ENCODE measurements at regions not wholly inside any gene's neighbourhood (a gene's known extent, or its start where the extent isn't known, plus 50 kb on each side); places are given as distances from the start of the nearest gene placed in this dataset.

GRCh38 chr21:41061701-41062100 is 106.3 kb upstream of the BACE2 start:
- no peak overlapping the region for H3K4me3 ChIP-seq (ENCODE audit: insufficient read depth, low read depth, low read length)
- Mint-ChIP-seq H3K4me3 (ENCODE audit: unreplicated experiment) (no peak overlapping the region), H3K27ac (ENCODE audit: unreplicated experiment) (no peak overlapping the region), H3K36me3 (ENCODE audit: low read depth, unreplicated experiment) (no peaks in the 10 kb centered on the region), H3K4me1 (ENCODE audit: low read depth, unreplicated experiment) (peaks cover 7% of the 10 kb centered on the region), H3K27me3 (ENCODE audit: low read depth, unreplicated experiment) (no peaks in the 10 kb centered on the region), H3K9me3 (ENCODE audit: unreplicated experiment) (peaks cover 14% of the 10 kb centered on the region)
- no peak overlapping the region for H3K9ac ChIP-seq (ENCODE audit: low read length)
- no peaks in the 10 kb centered on the region for H3K4me1 ChIP-seq (ENCODE audit: insufficient read depth, low read length)
- FAIRE-seq, result no peak
- H2AFZ ChIP-seq (ENCODE audit: low read depth, low read length), result no peak overlapping the region
- H3K27me3 ChIP-seq (ENCODE audit: insufficient read depth, low read length), result no peaks in the 10 kb centered on the region
- no peaks in the 10 kb centered on the region for H3K36me3 ChIP-seq (ENCODE audit: insufficient read depth, low read length)
- no peak overlapping the region for H3K4me2 ChIP-seq (ENCODE audit: low read length)
- DNase-seq (ENCODE audit: low read depth), result no peak
- H3K79me2 ChIP-seq (ENCODE audit: insufficient read depth, low read length), result no peaks in the 10 kb centered on the region
- H3K27ac ChIP-seq (ENCODE audit: low read depth, low read length), result no peak overlapping the region
- H3K9me3 ChIP-seq (ENCODE audit: insufficient read depth, low read depth, low read length), result peaks cover 10% of the 10 kb centered on the region
- TF ChIP-seq EZH2 (IDR thresholded peaks at IDR 0.05; ENCODE audit: insufficient read depth, low read length) (no peak), CTCF (IDR thresholded peaks at IDR 0.05; ENCODE audit: insufficient read depth, low read depth, low read length) (no peak)
- no peaks in the 10 kb centered on the region for H4K20me1 ChIP-seq (ENCODE audit: insufficient read depth, low read length)

DNA sequence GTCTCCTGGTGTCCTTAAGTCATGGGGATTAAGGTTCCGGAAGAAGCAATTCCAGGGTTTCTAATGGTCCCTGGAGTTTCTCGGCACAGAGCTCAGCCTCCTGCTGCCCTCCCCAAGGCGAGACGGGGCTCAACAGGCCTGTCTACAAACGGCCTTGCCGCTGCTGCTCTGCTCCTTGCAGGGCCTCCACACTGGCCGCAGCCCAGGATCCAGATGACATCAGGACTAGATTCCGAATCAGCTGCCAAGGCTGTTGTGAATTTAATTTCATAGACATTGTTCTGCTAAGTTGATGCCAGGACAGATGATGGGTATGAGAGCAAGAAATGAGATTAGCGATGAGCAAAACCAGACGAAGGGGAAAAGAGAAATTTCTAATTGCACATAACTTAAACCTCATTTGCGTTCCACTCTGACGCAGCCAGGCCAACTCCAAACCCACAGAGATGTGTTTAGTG is 103.6 kb upstream of the BACE2 start:
- H3K27me3 Mint-ChIP-seq (ENCODE audit: low read depth, unreplicated experiment), result no peaks in the 10 kb centered on the region
- no peak overlapping the region for H3K4me3 Mint-ChIP-seq (ENCODE audit: unreplicated experiment)
- Histone ChIP-seq H3K4me1 (ENCODE audit: insufficient read depth, low read length) (no peaks in the 10 kb centered on the region), H3K9ac (ENCODE audit: low read length) (no peak overlapping the region), H3K9me3 (ENCODE audit: insufficient read depth, low read depth, low read length) (peaks cover 6% of the 10 kb centered on the region), H3K4me2 (ENCODE audit: low read length) (no peak overlapping the region), H3K27me3 (ENCODE audit: insufficient read depth, low read length) (peaks cover 12% of the 10 kb centered on the region), H3K27ac (ENCODE audit: low read depth, low read length) (no peak overlapping the region), H2AFZ (ENCODE audit: low read depth, low read length) (no peak overlapping the region), H4K20me1 (ENCODE audit: insufficient read depth, low read length) (no peaks in the 10 kb centered on the region), H3K36me3 (ENCODE audit: insufficient read depth, low read length) (no peaks in the 10 kb centered on the region), H3K79me2 (ENCODE audit: insufficient read depth, low read length) (no peaks in the 10 kb centered on the region), H3K4me3 (ENCODE audit: insufficient read depth, low read depth, low read length) (no peak overlapping the region)
- no peak for DNase-seq (ENCODE audit: low read depth)
- no peak for TF ChIP-seq EZH2 (IDR thresholded peaks at IDR 0.05; ENCODE audit: insufficient read depth, low read length)
- peaks cover 9% of the 10 kb centered on the region for H3K4me1 Mint-ChIP-seq (ENCODE audit: low read depth, unreplicated experiment)
- no peak overlapping the region for H3K27ac Mint-ChIP-seq (ENCODE audit: unreplicated experiment)
- H3K36me3 Mint-ChIP-seq (ENCODE audit: low read depth, unreplicated experiment), result no peaks in the 10 kb centered on the region
- no peak for FAIRE-seq
- peaks cover 11% of the 10 kb centered on the region for H3K9me3 Mint-ChIP-seq (ENCODE audit: unreplicated experiment)

DNA sequence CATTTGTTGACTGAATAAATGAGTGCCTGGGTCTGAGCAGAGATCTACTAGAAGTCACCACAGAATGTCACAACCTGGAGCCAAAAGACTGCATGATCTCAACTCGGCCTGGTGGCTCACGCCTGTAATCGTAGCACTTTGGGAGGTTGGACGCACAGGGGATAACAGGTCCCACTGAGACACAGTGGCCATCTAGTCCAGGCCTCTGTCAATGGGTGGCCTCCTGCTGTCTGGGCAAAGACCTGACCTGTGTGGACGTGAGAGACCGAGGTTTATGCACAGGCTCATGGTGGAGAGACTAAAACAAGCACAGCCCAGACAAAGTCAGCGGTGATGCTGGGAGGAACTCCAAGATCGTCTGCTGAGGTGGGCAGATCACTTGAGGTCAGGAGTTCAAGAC is 103.0 kb upstream of the BACE2 start:
- TF ChIP-seq EZH2 (IDR thresholded peaks at IDR 0.05; ENCODE audit: insufficient read depth, low read length) (no peak), CTCF (IDR thresholded peaks at IDR 0.05; ENCODE audit: insufficient read depth, low read depth, low read length) (no peak)
- no peak overlapping the region for H3K4me3 ChIP-seq (ENCODE audit: insufficient read depth, low read depth, low read length)
- H3K27me3 ChIP-seq (ENCODE audit: insufficient read depth, low read length), result peaks cover 12% of the 10 kb centered on the region
- H3K36me3 ChIP-seq (ENCODE audit: insufficient read depth, low read length), result no peaks in the 10 kb centered on the region
- Mint-ChIP-seq H3K27me3 (ENCODE audit: low read depth, unreplicated experiment) (no peaks in the 10 kb centered on the region), H3K36me3 (ENCODE audit: low read depth, unreplicated experiment) (no peaks in the 10 kb centered on the region), H3K9me3 (ENCODE audit: unreplicated experiment) (peaks cover 8% of the 10 kb centered on the region), H3K4me3 (ENCODE audit: unreplicated experiment) (no peak overlapping the region), H3K4me1 (ENCODE audit: low read depth, unreplicated experiment) (peaks cover 4% of the 10 kb centered on the region), H3K27ac (ENCODE audit: unreplicated experiment) (no peak overlapping the region)
- no peaks in the 10 kb centered on the region for H4K20me1 ChIP-seq (ENCODE audit: insufficient read depth, low read length)
- no peak for DNase-seq (ENCODE audit: low read depth)
- no peak overlapping the region for H2AFZ ChIP-seq (ENCODE audit: low read depth, low read length)
- no peaks in the 10 kb centered on the region for H3K4me1 ChIP-seq (ENCODE audit: insufficient read depth, low read length)
- no peak overlapping the region for H3K9ac ChIP-seq (ENCODE audit: low read length)
- peaks cover 6% of the 10 kb centered on the region for H3K9me3 ChIP-seq (ENCODE audit: insufficient read depth, low read depth, low read length)
- H3K4me2 ChIP-seq (ENCODE audit: low read length), result no peak overlapping the region
- H3K79me2 ChIP-seq (ENCODE audit: insufficient read depth, low read length), result no peaks in the 10 kb centered on the region
- FAIRE-seq, result no peak
- H3K27ac ChIP-seq (ENCODE audit: low read depth, low read length), result no peak overlapping the region

Data from astrocyte (in vitro differentiated cells and primary cell).